Activated CD8-positive, alpha-beta T cell treated with anti-CD3 and anti-CD28 coated beads, Interleukin-2, amount 10 ng/mL, durations not matched to agents 7 days and 5 days (primary cell): ENCODE measurements at regions not wholly inside any gene's neighbourhood (a gene's known extent, or its start where the extent isn't known, plus 50 kb on each side); places are given as distances from the start of the nearest gene placed in this dataset.
"Not testable (repeated sequence)": the region's sequence is repeated elsewhere in the genome, so short reads cannot be mapped to it uniquely, and the experiment has no call there.

Experiments used
- ATAC-seq: fragments of 150-1000 bp; cut with Tn5 transposase; one replicate; pipeline ENCODE4 v1.10.0; 2021; ENCODE audit warnings: moderate library complexity
- CTCF ChIA-PET: fragments of 350-600 bp; sonication (Branson Sonifier 250); formaldehyde crosslinking; loops from one replicate; lab custom pipeline; 2021; ENCODE audit warnings: antibody characterized with exemption; lab: Charles Lee
- POLR2A ChIA-PET: fragments of 350-600 bp; sonication (Branson Sonifier 250); formaldehyde crosslinking; loops from one replicate; lab custom pipeline; 2021; ENCODE audit warnings: antibody characterized with exemption; lab: Charles Lee
- DNase-seq: peaks from one replicate; pipeline ENCODE4 v3.0.0-alpha.2; 2020
- H3K27ac Mint-ChIP-seq: one replicate; pipeline ENCODE4 v1.8.0; 2021; ENCODE audit warnings: mild to moderate bottlenecking, mixed read lengths
- H3K27me3 Mint-ChIP-seq: one replicate; pipeline ENCODE4 v1.8.0; 2021; ENCODE audit warnings: low read depth, mixed read lengths
- H3K36me3 Mint-ChIP-seq: one replicate; pipeline ENCODE4 v1.8.0; 2021; ENCODE audit warnings: low read depth, mixed read lengths
- H3K4me1 Mint-ChIP-seq: one replicate; pipeline ENCODE4 v1.8.0; 2021; ENCODE audit warnings: low read depth, mixed read lengths
- H3K4me3 Mint-ChIP-seq: one replicate; pipeline ENCODE4 v1.8.0; 2021; ENCODE audit warnings: mild to moderate bottlenecking, mixed read lengths
- H3K9me3 Mint-ChIP-seq: one replicate; pipeline ENCODE4 v1.8.0; 2022; ENCODE audit warnings: mixed read lengths; ENCODE audit not compliant: insufficient read depth

GRCh38 chr2:225236769-225237323 is 162.7 kb upstream of the NYAP2 start:
- no peaks in the 10 kb centered on the region for H3K36me3 Mint-ChIP-seq
- no peaks in the 10 kb centered on the region for H3K9me3 Mint-ChIP-seq
- no peak overlapping the region for H3K4me3 Mint-ChIP-seq
- no peak overlapping the region for H3K27ac Mint-ChIP-seq
- CTCF ChIA-PET: no interaction called here
- no peaks in the 10 kb centered on the region for H3K4me1 Mint-ChIP-seq
- DNase-seq (no peak), ATAC-seq (no peak)
- no peaks in the 10 kb centered on the region for H3K27me3 Mint-ChIP-seq
- POLR2A ChIA-PET: no interaction called here

DNA sequence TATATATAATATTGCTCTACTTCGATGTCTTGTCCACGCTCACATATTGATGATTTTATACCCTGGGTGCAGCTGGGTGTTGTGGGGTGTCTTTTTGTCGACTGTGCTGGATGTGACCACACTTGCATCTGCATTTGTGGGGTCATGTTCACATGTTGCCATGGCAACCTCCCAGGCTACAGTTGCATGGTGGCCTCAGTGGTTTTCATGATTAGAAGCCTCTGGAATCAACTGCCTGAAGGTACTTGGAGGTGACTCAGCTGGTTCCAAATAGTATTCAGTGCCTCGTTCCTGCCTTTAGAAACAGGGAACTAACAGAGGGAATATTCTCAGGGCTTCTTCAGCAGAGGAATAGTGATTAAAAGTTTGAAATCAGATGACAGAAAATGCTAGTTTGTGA is 166.3 kb upstream of the NYAP2 start:
- Mint-ChIP-seq H3K4me3 (no peak overlapping the region), H3K27ac (no peak overlapping the region), H3K36me3 (no peaks in the 10 kb centered on the region), H3K9me3 (no peaks in the 10 kb centered on the region), H3K27me3 (no peaks in the 10 kb centered on the region), H3K4me1 (no peaks in the 10 kb centered on the region)
- ChIA-PET POLR2A (no interaction called here), CTCF (no interaction called here)
- DNase-seq: no peak
- ATAC-seq: no peak

- Mint-ChIP-seq H3K27me3 (no peaks in the 10 kb centered on the region), H3K36me3 (no peaks in the 10 kb centered on the region), H3K27ac (no peak overlapping the region), H3K4me3 (no peak overlapping the region), H3K9me3 (no peaks in the 10 kb centered on the region), H3K4me1 (no peaks in the 10 kb centered on the region)
- ATAC-seq (no peak), DNase-seq (no peak)
- ChIA-PET CTCF (no interaction called here), POLR2A (no interaction called here)
Observed at GRCh38 chr2:225231900-225232299, 167.6 kb upstream of the NYAP2 start.

GRCh38 chr2:225229346-225229745 is 170.2 kb upstream of the NYAP2 start:
- ATAC-seq, DNase-seq, H3K27me3 Mint-ChIP-seq, H3K4me1 Mint-ChIP-seq, H3K36me3 Mint-ChIP-seq, POLR2A ChIA-PET, H3K4me3 Mint-ChIP-seq, H3K9me3 Mint-ChIP-seq, H3K27ac Mint-ChIP-seq, CTCF ChIA-PET: not testable (repeated sequence)

DNA sequence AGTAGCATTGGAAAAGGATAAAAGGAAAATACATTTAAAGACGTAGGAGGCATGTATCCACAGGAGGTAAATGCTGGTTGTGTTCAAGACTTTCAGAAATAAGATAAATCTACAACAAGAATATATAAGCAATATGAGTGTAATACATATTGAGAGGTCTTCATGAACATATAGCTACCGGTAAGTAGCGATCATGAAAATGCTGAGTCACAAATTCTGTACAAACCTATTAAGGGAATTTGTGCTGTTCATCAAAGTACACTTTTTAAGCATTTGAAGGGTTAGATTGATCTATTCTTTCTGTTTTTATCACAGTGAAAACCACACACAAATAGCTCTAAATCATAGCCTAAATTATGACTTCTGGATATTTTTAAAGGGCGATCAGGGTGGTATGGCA is 173.1 kb upstream of the NYAP2 start:
- ChIA-PET CTCF (no interaction called here), POLR2A (no interaction called here)
- Mint-ChIP-seq H3K27me3 (peaks cover 3% of the 10 kb centered on the region), H3K9me3 (no peaks in the 10 kb centered on the region), H3K27ac (no peak overlapping the region), H3K4me1 (no peaks in the 10 kb centered on the region), H3K4me3 (no peak overlapping the region), H3K36me3 (no peaks in the 10 kb centered on the region)
- ATAC-seq: no peak
- DNase-seq: no peak

GRCh38 chr2:225223301-225223700 is 176.2 kb upstream of the NYAP2 start:
- Mint-ChIP-seq H3K4me3 (no peak overlapping the region), H3K27ac (no peak overlapping the region), H3K27me3 (peaks cover 3% of the 10 kb centered on the region), H3K36me3 (no peaks in the 10 kb centered on the region), H3K4me1 (no peaks in the 10 kb centered on the region), H3K9me3 (no peaks in the 10 kb centered on the region)
- no peak for DNase-seq
- ChIA-PET CTCF (no interaction called here), POLR2A (interaction anchor here (0.5 kb wide), 1 partner anchor 299 kb away, joined by 3 read pairs; no protein-coding TSS in a partner anchor)
- ATAC-seq: no peak

- H3K4me3 Mint-ChIP-seq: no peak overlapping the region
- DNase-seq (no peak), ATAC-seq (no peak)
- CTCF ChIA-PET: interaction anchor here (0.7 kb wide), 1 partner anchor 1104 kb away, joined by 4 read pairs; no protein-coding TSS in a partner anchor
- H3K27ac Mint-ChIP-seq: no peak overlapping the region
- H3K36me3 Mint-ChIP-seq: no peaks in the 10 kb centered on the region
- H3K4me1 Mint-ChIP-seq: no peaks in the 10 kb centered on the region
- peaks cover 3% of the 10 kb centered on the region for H3K27me3 Mint-ChIP-seq
- no peaks in the 10 kb centered on the region for H3K9me3 Mint-ChIP-seq
- POLR2A ChIA-PET: no interaction called here
Observed at GRCh38 chr2:225207471-225207870, 165.2 kb upstream of the DOCK10 start.

DNA sequence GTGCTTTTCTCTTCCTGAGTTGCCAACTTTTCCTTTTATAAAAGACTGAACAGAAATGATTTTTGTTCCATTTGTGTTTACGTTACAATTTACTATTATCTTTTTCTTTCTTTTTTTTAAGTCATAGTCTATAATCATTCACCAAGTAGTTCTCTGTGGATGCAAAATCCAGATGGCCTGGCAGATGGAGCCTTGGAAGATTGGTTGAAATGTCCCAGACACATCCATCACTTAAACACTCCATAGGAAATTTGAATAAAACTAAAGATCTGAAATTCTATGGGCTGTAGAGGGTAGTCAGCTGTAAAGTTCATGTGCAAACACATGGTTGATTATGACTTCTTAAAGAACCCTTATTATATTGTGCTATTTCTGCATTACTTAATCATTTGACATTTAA is 164.8 kb upstream of the DOCK10 start:
- no peak overlapping the region for H3K27ac Mint-ChIP-seq

DNA sequence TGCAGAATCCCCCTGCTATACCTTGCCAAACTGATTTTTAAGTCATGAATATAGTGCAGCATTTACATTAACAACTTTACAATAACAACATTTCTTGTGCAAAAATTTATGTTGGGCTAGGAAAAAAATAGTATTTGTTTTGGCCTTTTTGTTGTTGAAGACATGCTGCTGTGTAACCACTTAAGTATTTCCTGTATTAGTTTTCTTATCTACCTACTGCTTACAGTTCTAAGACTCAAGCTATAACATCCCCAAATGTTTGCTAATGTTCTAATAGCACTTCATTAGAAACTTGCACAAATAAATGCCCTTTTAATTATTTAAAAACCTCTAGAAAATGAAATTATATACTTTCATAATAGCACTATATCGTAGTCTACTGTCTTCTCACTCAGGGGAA is 154.3 kb upstream of the DOCK10 start:
- H3K9me3 Mint-ChIP-seq: no peaks in the 10 kb centered on the region
- ChIA-PET CTCF (no interaction called here), POLR2A (no interaction called here)
- H3K4me1 Mint-ChIP-seq: no peaks in the 10 kb centered on the region
- no peak for DNase-seq
- no peaks in the 10 kb centered on the region for H3K27me3 Mint-ChIP-seq
- no peak overlapping the region for H3K27ac Mint-ChIP-seq
- H3K4me3 Mint-ChIP-seq: no peak overlapping the region
- ATAC-seq: no peak
- H3K36me3 Mint-ChIP-seq: no peaks in the 10 kb centered on the region

More for the DNA sequence above, 164.8 kb upstream of the DOCK10 start:
- ATAC-seq (no peak), DNase-seq (no peak)
- no peaks in the 10 kb centered on the region for H3K9me3 Mint-ChIP-seq
- no peak overlapping the region for H3K4me3 Mint-ChIP-seq
- no peaks in the 10 kb centered on the region for H3K4me1 Mint-ChIP-seq
- ChIA-PET CTCF (interaction anchor here (0.7 kb wide), 1 partner anchor 1104 kb away, joined by 4 read pairs; no protein-coding TSS in a partner anchor), POLR2A (no interaction called here)
- peaks cover 3% of the 10 kb centered on the region for H3K27me3 Mint-ChIP-seq
- H3K36me3 Mint-ChIP-seq: no peaks in the 10 kb centered on the region

GRCh38 chr2:225192869-225193268 is 150.6 kb upstream of the DOCK10 start:
- POLR2A ChIA-PET: no interaction called here
- H3K9me3 Mint-ChIP-seq: no peaks in the 10 kb centered on the region
- CTCF ChIA-PET: no interaction called here
- DNase-seq: no peak
- H3K4me3 Mint-ChIP-seq: no peak overlapping the region
- no peaks in the 10 kb centered on the region for H3K36me3 Mint-ChIP-seq
- no peaks in the 10 kb centered on the region for H3K4me1 Mint-ChIP-seq
- H3K27me3 Mint-ChIP-seq: no peaks in the 10 kb centered on the region
- H3K27ac Mint-ChIP-seq: no peak overlapping the region
- ATAC-seq: no peak

- Mint-ChIP-seq H3K27ac (no peak overlapping the region), H3K4me1 (no peaks in the 10 kb centered on the region), H3K36me3 (no peaks in the 10 kb centered on the region), H3K27me3 (peaks cover 4% of the 10 kb centered on the region), H3K9me3 (no peaks in the 10 kb centered on the region), H3K4me3 (no peak overlapping the region)
- CTCF ChIA-PET: no interaction called here
- POLR2A ChIA-PET: no interaction called here
- DNase-seq: no peak
- no peak for ATAC-seq
Observed at GRCh38 chr2:225190987-225191386, 148.7 kb upstream of the DOCK10 start.

- POLR2A ChIA-PET: interaction anchor here (0.5 to 0.6 kb wide), 2 partner anchors 13 to 75 kb away, joined by 3 to 4 read pairs; no protein-coding TSS in a partner anchor
- Mint-ChIP-seq H3K36me3 (no peaks in the 10 kb centered on the region), H3K27me3 (peaks cover 5% of the 10 kb centered on the region), H3K4me3 (no peak overlapping the region), H3K9me3 (no peaks in the 10 kb centered on the region), H3K4me1 (no peaks in the 10 kb centered on the region), H3K27ac (no peak overlapping the region)
- CTCF ChIA-PET: no interaction called here
- no peak for DNase-seq
- ATAC-seq: no peak
Observed at GRCh38 chr2:225184948-225185347, 142.7 kb upstream of the DOCK10 start.

- no peaks in the 10 kb centered on the region for H3K36me3 Mint-ChIP-seq
- peaks cover 2% of the 10 kb centered on the region for H3K27me3 Mint-ChIP-seq
- no peak overlapping the region for H3K27ac Mint-ChIP-seq
- no peak for DNase-seq
- ChIA-PET POLR2A (interaction anchor here (0.6 kb wide), 2 partner anchors 101 to 125 kb away, joined by 3 to 4 read pairs; no protein-coding TSS in a partner anchor), CTCF (interaction anchor here (0.6 kb wide), 1 partner anchor 20 kb away, joined by 3 read pairs; no protein-coding TSS in a partner anchor)
- ATAC-seq: no peak
- no peaks in the 10 kb centered on the region for H3K9me3 Mint-ChIP-seq
- no peak overlapping the region for H3K4me3 Mint-ChIP-seq
- H3K4me1 Mint-ChIP-seq: no peaks in the 10 kb centered on the region
Observed at GRCh38 chr2:225182126-225182525, 139.9 kb upstream of the DOCK10 start.
